NB4 (cell line): ENCODE measurements at regions not wholly inside any gene's neighbourhood (a gene's known extent, or its start where the extent isn't known, plus 50 kb on each side); places are given as distances from the start of the nearest gene placed in this dataset.

Experiments used
- DNase-seq: peaks from one replicate; pipeline ENCODE4 v3.0.0; 2010; ENCODE audit warnings: low read depth
- H3K4me3 ChIP-seq: one replicate; pipeline ENCODE4 v1.5.1; 2011; ENCODE audit warnings: mild to moderate bottlenecking, low read depth, low read length, moderate library complexity
- CTCF ChIP-seq: IDR thresholded peaks from one replicate; pipeline ENCODE4 v1.5.1; 2012; ENCODE audit warnings: low read depth, low read length
- MAX ChIP-seq: IDR thresholded peaks from 2 replicates; pipeline ENCODE4 v1.6.1; 2011; ENCODE audit warnings: low read depth, low read length
- MYC ChIP-seq: IDR thresholded peaks from 2 replicates; pipeline ENCODE4 v1.6.1; 2011; ENCODE audit warnings: low read depth, low read length
- POLR2A ChIP-seq: IDR thresholded peaks from 2 replicates; pipeline ENCODE4 v1.6.1; 2011; ENCODE audit warnings: mild to moderate bottlenecking; ENCODE audit not compliant: insufficient read length; ENCODE audit errors: extremely low read depth

GRCh38 chr20:52439375-52439774, 247.8 kb upstream of the ZFP64 start:
- H3K4me3 ChIP-seq: no peak overlapping the region
- no peak for TF ChIP-seq MYC
- TF ChIP-seq MAX: no peak
- TF ChIP-seq POLR2A: no peak
- TF ChIP-seq CTCF: no peak
- no peak for DNase-seq

GRCh38 chr20:52438326-52438963, 246.9 kb upstream of the ZFP64 start:
- H3K4me3 ChIP-seq: no peak overlapping the region
- TF ChIP-seq MAX: no peak
- DNase-seq: no peak

GRCh38 chr20:52434453-52434852, 242.9 kb upstream of the ZFP64 start:
- H3K4me3 ChIP-seq: no peak overlapping the region
- TF ChIP-seq CTCF (no peak), POLR2A (no peak), MAX (no peak), MYC (no peak)
- DNase-seq: no peak

- TF ChIP-seq CTCF (no peak), MYC (no peak), POLR2A (no peak), MAX (no peak)
- no peak overlapping the region for H3K4me3 ChIP-seq
- DNase-seq: no peak
Observed at GRCh38 chr20:52434041-52434425, 242.5 kb upstream of the ZFP64 start.

- no peak overlapping the region for H3K4me3 ChIP-seq
- DNase-seq: no peak
- no peak for TF ChIP-seq POLR2A
Observed at GRCh38 chr20:52433326-52434040, 241.9 kb upstream of the ZFP64 start.

GRCh38 chr20:52432740-52433139, 241.2 kb upstream of the ZFP64 start:
- no peak for DNase-seq
- no peak for TF ChIP-seq POLR2A
- no peak for TF ChIP-seq MAX
- TF ChIP-seq CTCF: no peak
- no peak for TF ChIP-seq MYC
- no peak overlapping the region for H3K4me3 ChIP-seq

- no peak overlapping the region for H3K4me3 ChIP-seq
- TF ChIP-seq POLR2A (no peak), CTCF (no peak), MYC (no peak), MAX (no peak)
- DNase-seq: no peak
Observed at GRCh38 chr20:52429029-52429428, 237.4 kb upstream of the ZFP64 start.
